Liver (tissue), 3 donors: ENCODE measurements at regions not wholly inside any gene's neighbourhood (a gene's known extent, or its start where the extent isn't known, plus 50 kb on each side); places are given as distances from the start of the nearest gene placed in this dataset.

Experiments used
- NR2F2 ChIP-seq: IDR thresholded peaks from 2 replicates; pipeline ENCODE4 v1.6.1; 2016; ENCODE audit warnings: antibody characterized with exemption
- SP1 ChIP-seq: IDR thresholded peaks from 2 replicates; pipeline ENCODE4 v1.6.1; 2018; ENCODE audit warnings: antibody characterized with exemption, mild to moderate bottlenecking
- YY1 ChIP-seq: IDR thresholded peaks from 2 replicates; pipeline ENCODE4 v1.6.1; 2016; ENCODE audit warnings: antibody characterized with exemption, mild to moderate bottlenecking
- TF ChIP-seq, protein P1 (sequence below): IDR thresholded peaks from 2 replicates; pipeline ENCODE4 v1.6.1; 2016; ENCODE audit warnings: antibody characterized with exemption, mild to moderate bottlenecking
- TF ChIP-seq, protein P2 (sequence below): fragments of 150-350 bp; IDR thresholded peaks from 2 replicates; pipeline ENCODE4 v1.5.1; 2017; ENCODE audit warnings: improper control_type of control experiment, low read depth, low read length; ENCODE audit not compliant: missing input control
- TF ChIP-seq, protein P3 (sequence below): IDR thresholded peaks from 2 replicates; pipeline ENCODE4 v1.6.1; 2016; ENCODE audit warnings: antibody characterized with exemption
- donor health status: healthy.
- donor health status: healthy.

DNA sequence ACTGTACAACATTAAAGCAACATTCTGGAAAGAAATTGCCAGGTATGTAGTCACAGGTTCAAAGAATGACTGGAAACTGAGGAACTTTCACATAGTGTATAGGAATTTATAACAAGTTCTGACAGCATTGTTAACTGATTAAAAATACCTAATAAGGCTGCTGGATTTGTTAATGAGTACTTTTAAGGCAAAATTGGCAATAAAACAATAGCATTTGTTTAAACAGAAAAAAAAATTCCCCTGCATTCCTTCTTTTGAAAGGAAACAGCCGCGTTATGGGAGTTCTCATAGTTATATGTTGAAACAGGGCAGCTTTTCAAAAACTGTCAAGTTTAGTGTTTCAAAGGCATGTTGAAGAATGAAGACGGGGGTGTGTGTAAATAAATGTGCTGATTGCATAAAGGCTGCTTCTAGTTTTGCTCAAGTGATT lies 282.5 kb upstream of the FAT1 start:
- TF ChIP-seq, protein P1, sequence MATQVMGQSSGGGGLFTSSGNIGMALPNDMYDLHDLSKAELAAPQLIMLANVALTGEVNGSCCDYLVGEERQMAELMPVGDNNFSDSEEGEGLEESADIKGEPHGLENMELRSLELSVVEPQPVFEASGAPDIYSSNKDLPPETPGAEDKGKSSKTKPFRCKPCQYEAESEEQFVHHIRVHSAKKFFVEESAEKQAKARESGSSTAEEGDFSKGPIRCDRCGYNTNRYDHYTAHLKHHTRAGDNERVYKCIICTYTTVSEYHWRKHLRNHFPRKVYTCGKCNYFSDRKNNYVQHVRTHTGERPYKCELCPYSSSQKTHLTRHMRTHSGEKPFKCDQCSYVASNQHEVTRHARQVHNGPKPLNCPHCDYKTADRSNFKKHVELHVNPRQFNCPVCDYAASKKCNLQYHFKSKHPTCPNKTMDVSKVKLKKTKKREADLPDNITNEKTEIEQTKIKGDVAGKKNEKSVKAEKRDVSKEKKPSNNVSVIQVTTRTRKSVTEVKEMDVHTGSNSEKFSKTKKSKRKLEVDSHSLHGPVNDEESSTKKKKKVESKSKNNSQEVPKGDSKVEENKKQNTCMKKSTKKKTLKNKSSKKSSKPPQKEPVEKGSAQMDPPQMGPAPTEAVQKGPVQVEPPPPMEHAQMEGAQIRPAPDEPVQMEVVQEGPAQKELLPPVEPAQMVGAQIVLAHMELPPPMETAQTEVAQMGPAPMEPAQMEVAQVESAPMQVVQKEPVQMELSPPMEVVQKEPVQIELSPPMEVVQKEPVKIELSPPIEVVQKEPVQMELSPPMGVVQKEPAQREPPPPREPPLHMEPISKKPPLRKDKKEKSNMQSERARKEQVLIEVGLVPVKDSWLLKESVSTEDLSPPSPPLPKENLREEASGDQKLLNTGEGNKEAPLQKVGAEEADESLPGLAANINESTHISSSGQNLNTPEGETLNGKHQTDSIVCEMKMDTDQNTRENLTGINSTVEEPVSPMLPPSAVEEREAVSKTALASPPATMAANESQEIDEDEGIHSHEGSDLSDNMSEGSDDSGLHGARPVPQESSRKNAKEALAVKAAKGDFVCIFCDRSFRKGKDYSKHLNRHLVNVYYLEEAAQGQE, result no peak
- TF ChIP-seq, protein P2, sequence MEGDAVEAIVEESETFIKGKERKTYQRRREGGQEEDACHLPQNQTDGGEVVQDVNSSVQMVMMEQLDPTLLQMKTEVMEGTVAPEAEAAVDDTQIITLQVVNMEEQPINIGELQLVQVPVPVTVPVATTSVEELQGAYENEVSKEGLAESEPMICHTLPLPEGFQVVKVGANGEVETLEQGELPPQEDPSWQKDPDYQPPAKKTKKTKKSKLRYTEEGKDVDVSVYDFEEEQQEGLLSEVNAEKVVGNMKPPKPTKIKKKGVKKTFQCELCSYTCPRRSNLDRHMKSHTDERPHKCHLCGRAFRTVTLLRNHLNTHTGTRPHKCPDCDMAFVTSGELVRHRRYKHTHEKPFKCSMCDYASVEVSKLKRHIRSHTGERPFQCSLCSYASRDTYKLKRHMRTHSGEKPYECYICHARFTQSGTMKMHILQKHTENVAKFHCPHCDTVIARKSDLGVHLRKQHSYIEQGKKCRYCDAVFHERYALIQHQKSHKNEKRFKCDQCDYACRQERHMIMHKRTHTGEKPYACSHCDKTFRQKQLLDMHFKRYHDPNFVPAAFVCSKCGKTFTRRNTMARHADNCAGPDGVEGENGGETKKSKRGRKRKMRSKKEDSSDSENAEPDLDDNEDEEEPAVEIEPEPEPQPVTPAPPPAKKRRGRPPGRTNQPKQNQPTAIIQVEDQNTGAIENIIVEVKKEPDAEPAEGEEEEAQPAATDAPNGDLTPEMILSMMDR, result no peak
- no peak for TF ChIP-seq YY1
- TF ChIP-seq, protein P3, sequence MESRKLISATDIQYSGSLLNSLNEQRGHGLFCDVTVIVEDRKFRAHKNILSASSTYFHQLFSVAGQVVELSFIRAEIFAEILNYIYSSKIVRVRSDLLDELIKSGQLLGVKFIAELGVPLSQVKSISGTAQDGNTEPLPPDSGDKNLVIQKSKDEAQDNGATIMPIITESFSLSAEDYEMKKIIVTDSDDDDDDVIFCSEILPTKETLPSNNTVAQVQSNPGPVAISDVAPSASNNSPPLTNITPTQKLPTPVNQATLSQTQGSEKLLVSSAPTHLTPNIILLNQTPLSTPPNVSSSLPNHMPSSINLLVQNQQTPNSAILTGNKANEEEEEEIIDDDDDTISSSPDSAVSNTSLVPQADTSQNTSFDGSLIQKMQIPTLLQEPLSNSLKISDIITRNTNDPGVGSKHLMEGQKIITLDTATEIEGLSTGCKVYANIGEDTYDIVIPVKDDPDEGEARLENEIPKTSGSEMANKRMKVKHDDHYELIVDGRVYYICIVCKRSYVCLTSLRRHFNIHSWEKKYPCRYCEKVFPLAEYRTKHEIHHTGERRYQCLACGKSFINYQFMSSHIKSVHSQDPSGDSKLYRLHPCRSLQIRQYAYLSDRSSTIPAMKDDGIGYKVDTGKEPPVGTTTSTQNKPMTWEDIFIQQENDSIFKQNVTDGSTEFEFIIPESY, result no peak
- TF ChIP-seq SP1, result no peak
- TF ChIP-seq NR2F2, result no peak
